ENCODE measurements at regions not wholly inside any gene's neighbourhood (a gene's known extent, or its start where the extent isn't known, plus 50 kb on each side); places are given as distances from the start of the nearest gene placed in this dataset.

DNA sequence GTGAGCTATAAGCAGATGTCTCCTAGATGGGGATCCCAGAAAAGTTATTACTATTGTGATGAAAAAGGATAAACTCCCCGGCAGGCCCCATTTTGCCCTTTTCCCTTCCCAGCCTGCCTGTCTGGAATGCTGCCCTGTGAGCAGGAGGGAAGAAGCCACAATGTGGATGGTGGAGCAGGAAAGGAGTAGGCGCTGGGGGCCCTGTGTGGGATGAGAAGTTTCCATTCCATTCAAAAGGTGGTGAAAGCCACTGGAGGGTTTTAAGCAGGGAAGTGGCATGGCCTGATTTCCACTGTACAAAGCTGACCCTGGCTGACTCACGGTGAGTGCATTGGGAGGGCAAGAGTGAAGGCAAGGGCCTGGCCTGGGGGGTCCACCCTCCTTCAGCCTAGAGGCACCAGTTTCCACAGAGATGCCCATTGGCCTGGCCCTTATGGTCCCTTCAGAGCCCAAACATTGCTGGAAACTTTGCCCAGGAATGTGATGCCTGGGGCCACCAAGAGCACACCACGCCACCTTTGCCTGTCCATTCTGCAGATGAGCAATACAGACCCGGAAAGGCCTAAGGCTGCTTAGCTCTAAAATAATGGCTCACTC, 206.9 kb downstream of the RPLP1 start:
- no peaks in the 10 kb centered on the region for H3K9me3 Mint-ChIP-seq
- intact Hi-C loops (cut with micrococcal nuclease) = no loop called here
- H3K27me3 Mint-ChIP-seq (ENCODE audit: low read depth) = peaks cover 7% of the 10 kb centered on the region
- H3K4me3 Mint-ChIP-seq (ENCODE audit: low read depth) = no peak overlapping the region
- H3K27ac Mint-ChIP-seq = no peak overlapping the region
- no peak for DNase-seq (ENCODE audit: low spot score)
- no peaks in the 10 kb centered on the region for H3K36me3 Mint-ChIP-seq (ENCODE audit: low read depth)
- H3K4me1 Mint-ChIP-seq (ENCODE audit: low read depth) = no peaks in the 10 kb centered on the region

DNA sequence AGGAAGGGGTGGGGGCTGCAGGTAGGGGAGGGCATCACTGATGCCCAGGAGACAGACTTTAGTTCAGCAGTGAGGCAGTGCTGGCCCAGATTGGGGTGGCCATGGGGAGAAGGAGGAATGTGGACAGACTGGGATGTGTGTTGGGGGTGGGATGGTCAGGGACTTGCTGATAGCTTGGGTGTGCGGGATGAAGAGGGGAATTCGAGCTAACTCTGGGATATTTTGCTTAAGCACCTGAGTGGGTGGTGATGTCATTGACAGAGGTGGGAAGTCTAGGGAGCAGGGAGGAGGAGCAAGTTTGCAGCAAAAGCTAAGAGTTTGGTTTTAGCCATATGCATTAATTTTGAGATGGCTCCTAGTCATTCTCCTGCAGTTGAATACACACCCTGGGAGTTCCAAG, 207.5 kb downstream of the RPLP1 start:
- H3K36me3 Mint-ChIP-seq (ENCODE audit: low read depth) = no peaks in the 10 kb centered on the region
- no peaks in the 10 kb centered on the region for H3K9me3 Mint-ChIP-seq
- DNase-seq (ENCODE audit: low spot score) = no peak
- H3K4me1 Mint-ChIP-seq (ENCODE audit: low read depth) = no peaks in the 10 kb centered on the region
- no peak overlapping the region for H3K27ac Mint-ChIP-seq
- H3K27me3 Mint-ChIP-seq (ENCODE audit: low read depth) = peaks cover 7% of the 10 kb centered on the region
- H3K4me3 Mint-ChIP-seq (ENCODE audit: low read depth) = no peak overlapping the region
- intact Hi-C loops (cut with micrococcal nuclease) = no loop called here

DNA sequence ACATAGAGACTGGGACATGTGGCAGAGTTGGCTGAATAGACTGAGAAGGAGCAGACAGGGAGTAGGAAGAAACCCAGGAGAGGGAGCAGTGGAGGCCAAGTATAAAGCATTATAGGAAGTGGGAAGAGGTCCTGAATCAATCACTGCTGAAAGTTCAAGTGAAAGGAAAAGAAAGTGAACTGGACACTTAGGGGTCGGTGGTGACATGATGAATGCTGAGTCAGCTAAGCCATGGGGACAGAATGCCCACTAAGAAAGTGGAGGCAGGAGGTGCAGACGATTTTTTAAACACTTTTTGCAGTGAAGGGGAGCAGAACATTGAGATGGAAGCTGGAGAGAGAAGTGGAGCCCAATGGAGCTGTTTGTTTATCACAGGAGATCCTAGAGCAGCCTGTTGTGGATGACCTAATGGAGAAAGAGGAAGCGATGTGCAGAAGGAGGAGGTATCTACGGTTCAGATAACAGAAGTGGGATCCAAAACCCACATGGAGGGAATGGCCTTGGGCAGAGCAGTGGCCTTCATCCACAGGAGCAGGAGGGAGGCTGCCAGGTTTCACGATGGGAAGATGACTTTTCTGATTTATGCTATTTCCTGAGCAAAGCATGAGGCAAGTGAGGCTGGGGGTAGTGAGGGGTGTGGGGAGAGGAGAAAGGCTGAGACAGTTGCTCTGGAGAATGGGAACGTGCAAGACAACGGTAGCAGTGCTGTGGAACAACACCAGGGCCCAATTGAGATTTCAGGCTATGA, 208.2 kb downstream of the RPLP1 start:
- intact Hi-C loops (cut with micrococcal nuclease) = no loop called here
- no peak overlapping the region for H3K27ac Mint-ChIP-seq
- peaks cover 7% of the 10 kb centered on the region for H3K27me3 Mint-ChIP-seq (ENCODE audit: low read depth)
- no peak for DNase-seq (ENCODE audit: low spot score)
- H3K9me3 Mint-ChIP-seq = no peaks in the 10 kb centered on the region
- no peak overlapping the region for H3K4me3 Mint-ChIP-seq (ENCODE audit: low read depth)
- H3K36me3 Mint-ChIP-seq (ENCODE audit: low read depth) = no peaks in the 10 kb centered on the region
- H3K4me1 Mint-ChIP-seq (ENCODE audit: low read depth) = peaks cover 3% of the 10 kb centered on the region

DNA sequence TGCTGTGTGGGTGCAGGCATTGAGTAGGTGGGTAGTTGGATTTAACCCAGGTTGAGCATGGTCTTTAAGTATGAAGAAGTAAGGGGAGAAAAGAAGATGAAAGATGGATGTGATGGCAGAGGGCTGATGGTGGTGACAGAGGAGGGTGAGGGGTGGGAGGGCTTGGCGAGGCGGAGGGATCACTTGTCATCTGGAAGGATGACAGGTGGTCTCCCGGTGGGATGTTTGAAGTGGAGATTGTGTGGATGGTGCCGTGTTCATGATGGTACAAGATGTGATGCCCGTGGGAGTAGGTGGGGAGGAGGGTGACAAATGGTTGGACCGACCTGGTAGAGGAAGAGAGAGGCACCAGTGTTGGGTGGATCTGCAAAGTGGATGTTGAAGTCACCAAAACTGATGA, 208.8 kb downstream of the RPLP1 start:
- Mint-ChIP-seq H3K27me3 (ENCODE audit: low read depth) (peaks cover 7% of the 10 kb centered on the region), H3K27ac (no peak overlapping the region), H3K36me3 (ENCODE audit: low read depth) (no peaks in the 10 kb centered on the region), H3K9me3 (no peaks in the 10 kb centered on the region), H3K4me3 (ENCODE audit: low read depth) (no peak overlapping the region), H3K4me1 (ENCODE audit: low read depth) (peaks cover 5% of the 10 kb centered on the region)
- intact Hi-C loops (cut with micrococcal nuclease) = no loop called here
- DNase-seq (ENCODE audit: low spot score) = no peak

DNA sequence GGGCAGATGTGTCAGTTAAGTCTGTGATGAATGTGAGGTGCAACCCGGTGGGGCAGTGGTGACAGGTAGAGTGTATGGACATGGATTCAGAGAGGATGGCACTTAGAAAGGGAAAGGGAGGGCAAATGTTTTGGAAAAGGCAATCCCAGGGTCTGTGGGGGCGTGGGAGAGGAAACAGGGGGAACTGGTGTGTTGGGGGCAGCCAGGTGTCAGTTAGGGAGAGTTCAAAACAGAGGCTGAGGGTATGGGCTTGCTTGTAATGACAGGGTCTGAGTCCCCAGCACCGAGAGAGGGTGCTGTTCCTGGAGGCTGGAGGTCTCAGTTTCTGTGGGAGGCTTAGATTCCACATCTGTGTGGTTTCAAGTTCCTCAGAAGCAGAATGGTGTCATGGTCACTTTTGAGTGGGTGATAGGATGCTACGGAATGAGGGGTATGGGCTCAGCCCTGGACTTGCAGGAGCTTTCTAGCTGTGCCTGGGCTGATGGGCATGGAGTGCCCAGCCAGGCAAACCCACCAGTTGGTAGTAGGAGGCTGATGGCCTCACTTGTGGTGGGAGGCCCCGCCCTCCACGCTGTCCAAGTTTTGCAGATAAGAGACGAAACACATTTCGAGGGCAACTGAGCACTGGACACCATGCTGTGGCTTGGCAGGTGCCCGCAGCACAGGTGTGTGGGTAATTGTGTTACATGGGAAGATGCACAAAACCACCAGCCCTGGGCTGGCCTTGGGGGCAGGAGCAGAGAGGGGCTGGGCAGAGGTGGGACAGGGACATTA, 209.4 kb downstream of the RPLP1 start:
- Mint-ChIP-seq H3K36me3 (ENCODE audit: low read depth) (no peaks in the 10 kb centered on the region), H3K27ac (no peak overlapping the region), H3K27me3 (ENCODE audit: low read depth) (peaks cover 4% of the 10 kb centered on the region), H3K4me3 (ENCODE audit: low read depth) (no peak overlapping the region), H3K4me1 (ENCODE audit: low read depth) (peaks cover 7% of the 10 kb centered on the region), H3K9me3 (no peaks in the 10 kb centered on the region)
- intact Hi-C loops (cut with micrococcal nuclease) = no loop called here
- DNase-seq (ENCODE audit: low spot score) = no peak

DNA sequence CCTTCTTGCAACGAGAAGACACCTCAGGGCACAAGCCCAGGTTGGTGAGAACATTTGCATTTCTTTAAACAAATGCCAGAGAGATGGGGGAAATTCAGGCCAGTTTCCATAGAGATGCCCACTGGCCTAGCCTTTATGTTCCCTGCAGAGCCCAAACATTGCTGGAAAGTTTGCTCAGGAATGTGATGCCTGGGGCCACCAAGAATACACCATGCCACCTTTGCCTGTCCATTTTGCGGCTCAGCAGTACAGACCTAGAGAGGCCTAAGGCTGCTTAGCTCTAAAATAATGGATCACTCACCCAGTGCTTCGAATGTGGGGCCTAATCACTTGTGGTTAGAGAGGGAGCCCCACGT, 210.0 kb downstream of the RPLP1 start:
- H3K4me3 Mint-ChIP-seq (ENCODE audit: low read depth) = no peak overlapping the region
- H3K36me3 Mint-ChIP-seq (ENCODE audit: low read depth) = no peaks in the 10 kb centered on the region
- intact Hi-C loops (cut with micrococcal nuclease) = no loop called here
- H3K27ac Mint-ChIP-seq = no peak overlapping the region
- no peaks in the 10 kb centered on the region for H3K9me3 Mint-ChIP-seq
- peaks cover 7% of the 10 kb centered on the region for H3K4me1 Mint-ChIP-seq (ENCODE audit: low read depth)
- DNase-seq (ENCODE audit: low spot score) = no peak
- no peaks in the 10 kb centered on the region for H3K27me3 Mint-ChIP-seq (ENCODE audit: low read depth)

DNA sequence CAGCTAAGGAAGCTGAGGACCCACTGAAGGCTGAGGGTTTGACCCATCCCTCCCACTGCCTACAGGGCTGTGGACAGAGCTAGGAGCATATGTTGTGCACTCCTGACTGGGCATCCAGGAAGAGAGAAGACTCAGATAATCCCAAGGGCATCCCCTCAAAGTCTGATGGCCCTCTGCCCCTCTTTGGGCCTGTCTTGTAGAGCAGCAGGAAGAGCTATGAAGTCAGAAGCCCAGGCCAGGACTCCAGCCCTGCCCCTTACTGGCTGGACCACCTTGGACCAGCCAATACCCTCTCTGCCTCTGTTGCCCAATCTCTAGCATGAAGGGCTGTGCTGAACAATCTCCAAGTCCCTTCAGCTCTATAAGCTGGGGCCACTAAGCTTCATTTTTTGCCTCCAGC, 210.8 kb downstream of the RPLP1 start:
- Mint-ChIP-seq H3K9me3 (no peaks in the 10 kb centered on the region), H3K27me3 (ENCODE audit: low read depth) (no peaks in the 10 kb centered on the region), H3K36me3 (ENCODE audit: low read depth) (no peaks in the 10 kb centered on the region), H3K4me1 (ENCODE audit: low read depth) (peaks cover 12% of the 10 kb centered on the region), H3K4me3 (ENCODE audit: low read depth) (no peak overlapping the region), H3K27ac (no peak overlapping the region)
- no peak for DNase-seq (ENCODE audit: low spot score)
- intact Hi-C loops (cut with micrococcal nuclease) = no loop called here

DNA sequence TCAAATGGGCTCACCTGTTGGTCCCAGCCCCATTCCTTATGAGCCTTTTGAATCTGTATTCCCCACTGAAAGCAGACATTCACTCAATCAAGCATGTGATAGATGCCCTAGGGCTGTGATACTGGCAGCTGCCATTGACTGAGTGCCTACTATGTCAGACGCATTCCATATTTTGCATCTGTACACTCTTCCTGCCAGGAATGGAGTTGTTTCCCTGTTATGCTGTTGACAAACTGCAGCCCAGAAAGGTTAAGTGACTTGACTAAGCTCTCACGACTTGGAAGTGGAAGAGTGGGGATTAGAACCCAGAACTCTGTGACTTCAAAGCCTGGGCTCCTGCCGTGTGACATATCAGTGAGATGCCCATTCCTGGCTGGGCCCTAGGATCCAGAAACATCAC, 211.4 kb downstream of the RPLP1 start:
- DNase-seq (ENCODE audit: low spot score) = no peak
- Mint-ChIP-seq H3K27me3 (ENCODE audit: low read depth) (no peaks in the 10 kb centered on the region), H3K27ac (no peak overlapping the region), H3K36me3 (ENCODE audit: low read depth) (no peaks in the 10 kb centered on the region), H3K4me1 (ENCODE audit: low read depth) (peaks cover 18% of the 10 kb centered on the region), H3K9me3 (no peaks in the 10 kb centered on the region), H3K4me3 (ENCODE audit: low read depth) (no peak overlapping the region)
- intact Hi-C loops (cut with micrococcal nuclease) = no loop called here

DNA sequence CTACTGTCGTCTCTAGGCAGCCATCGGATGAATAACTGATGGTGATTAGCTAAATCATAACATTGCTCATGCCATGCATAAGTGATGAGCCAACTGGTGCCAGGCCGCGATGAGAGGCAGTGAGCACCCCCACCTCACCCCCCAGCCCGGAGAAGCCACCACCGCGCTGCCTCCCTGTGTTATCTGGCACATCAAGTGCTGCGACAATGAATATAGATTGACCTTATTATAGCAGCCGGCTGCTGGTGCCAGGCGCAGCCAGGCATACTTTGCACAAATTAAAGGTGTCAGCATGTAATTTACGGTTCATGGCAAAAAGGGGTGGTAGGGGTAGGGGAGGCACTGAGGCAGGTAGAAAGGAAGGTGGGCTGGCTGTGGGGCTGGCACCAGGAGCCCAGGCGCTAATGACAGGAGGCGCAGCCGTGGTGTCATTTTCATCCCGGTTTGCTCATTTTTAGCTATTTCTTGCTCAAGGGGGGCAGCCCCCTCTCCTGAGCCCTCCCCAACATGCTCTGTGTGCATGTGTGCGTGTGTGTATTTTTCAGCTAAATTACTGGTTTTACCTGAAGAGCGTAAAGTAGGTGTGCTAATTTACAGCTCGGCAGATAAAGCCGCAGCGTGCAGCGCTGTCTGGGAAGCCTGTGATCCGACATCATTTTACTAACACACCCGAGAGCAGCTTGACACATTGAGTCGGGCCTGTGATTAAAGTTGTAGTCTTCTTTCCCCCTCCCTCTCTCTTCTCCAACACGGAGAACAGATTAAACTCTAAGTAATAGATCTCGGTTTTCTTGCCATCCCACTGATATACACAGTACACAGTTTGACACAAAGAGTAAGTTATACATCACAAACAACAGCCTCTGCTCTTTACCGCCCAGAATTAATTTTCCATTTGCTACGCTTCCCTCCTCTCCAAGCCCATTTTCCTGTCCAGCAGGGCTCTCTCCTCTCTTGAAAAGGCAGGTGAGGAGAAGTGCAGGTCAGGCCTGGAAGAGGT, 212.3 kb downstream of the RPLP1 start:
- intact Hi-C loops (cut with micrococcal nuclease) = loop anchor here (5.0 kb wide), 1 partner anchor 92 kb away; no protein-coding TSS in a partner anchor
- Mint-ChIP-seq H3K36me3 (ENCODE audit: low read depth) (no peaks in the 10 kb centered on the region), H3K9me3 (no peaks in the 10 kb centered on the region), H3K27ac (no peak overlapping the region), H3K27me3 (ENCODE audit: low read depth) (no peaks in the 10 kb centered on the region), H3K4me1 (ENCODE audit: low read depth) (peaks cover 26% of the 10 kb centered on the region), H3K4me3 (ENCODE audit: low read depth) (no peak overlapping the region)
- no peak for DNase-seq (ENCODE audit: low spot score)

DNA sequence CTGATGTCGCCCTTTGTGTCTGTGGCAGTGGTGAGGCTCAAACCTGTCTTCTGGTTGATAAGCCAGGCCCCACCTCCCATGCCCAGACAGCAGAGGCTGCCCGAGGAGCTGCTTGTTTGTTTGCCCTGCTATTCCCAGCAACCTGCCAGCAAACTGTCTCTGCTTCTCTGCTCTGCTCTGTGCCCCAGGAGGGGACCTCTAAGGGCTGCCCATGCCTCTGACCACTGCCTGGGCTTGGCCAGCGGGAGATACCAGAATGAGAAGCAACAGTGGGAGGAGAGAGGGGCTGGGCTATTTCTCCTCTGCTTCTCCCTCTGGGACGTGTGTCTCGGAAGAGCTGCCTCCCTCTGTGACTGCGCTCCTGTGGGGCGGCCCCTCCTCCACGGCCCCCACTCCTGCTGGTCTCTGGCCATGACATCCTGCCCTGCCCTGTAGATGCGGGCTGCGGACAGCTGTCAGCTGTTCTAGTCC, 213.1 kb downstream of the RPLP1 start:
- no peak for DNase-seq (ENCODE audit: low spot score)
- Mint-ChIP-seq H3K9me3 (no peaks in the 10 kb centered on the region), H3K36me3 (ENCODE audit: low read depth) (no peaks in the 10 kb centered on the region), H3K4me1 (ENCODE audit: low read depth) (peaks cover 31% of the 10 kb centered on the region), H3K27me3 (ENCODE audit: low read depth) (no peaks in the 10 kb centered on the region), H3K27ac (no peak overlapping the region), H3K4me3 (ENCODE audit: low read depth) (no peak overlapping the region)
- intact Hi-C loops (cut with micrococcal nuclease) = loop anchor here (5.0 kb wide), 1 partner anchor 92 kb away; no protein-coding TSS in a partner anchor

DNA sequence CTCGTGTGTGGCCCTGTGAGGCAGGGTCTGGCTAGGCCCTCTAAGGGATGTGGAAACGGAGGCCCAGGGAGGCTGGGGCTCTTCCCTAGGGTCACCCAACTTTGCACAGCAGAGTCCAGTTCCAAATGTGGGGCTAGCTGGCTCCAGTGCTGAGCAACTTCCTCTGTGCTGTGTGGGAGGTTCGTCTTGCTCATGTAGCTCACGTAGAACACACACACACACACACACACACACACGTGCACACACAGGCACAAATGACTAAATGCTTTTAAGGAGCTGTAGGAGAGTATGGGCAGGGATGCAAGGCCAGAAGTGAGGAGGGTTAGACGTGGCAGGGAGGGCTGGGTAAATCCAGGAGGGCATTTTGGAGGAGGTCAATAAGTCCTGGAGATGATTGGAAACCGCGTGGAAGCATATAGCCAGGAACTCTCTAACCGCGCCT, 213.8 kb downstream of the RPLP1 start:
- H3K9me3 Mint-ChIP-seq = no peaks in the 10 kb centered on the region
- no peak overlapping the region for H3K4me3 Mint-ChIP-seq (ENCODE audit: low read depth)
- DNase-seq (ENCODE audit: low spot score) = no peak
- H3K4me1 Mint-ChIP-seq (ENCODE audit: low read depth) = peaks cover 31% of the 10 kb centered on the region
- no peak overlapping the region for H3K27ac Mint-ChIP-seq
- no peaks in the 10 kb centered on the region for H3K27me3 Mint-ChIP-seq (ENCODE audit: low read depth)
- intact Hi-C loops (cut with micrococcal nuclease) = loop anchor here (5.0 kb wide), 1 partner anchor 91 kb away; no protein-coding TSS in a partner anchor
- H3K36me3 Mint-ChIP-seq (ENCODE audit: low read depth) = no peaks in the 10 kb centered on the region
